Thyroid gland (tissue), 4 donors: ENCODE measurements at regions not wholly inside any gene's neighbourhood (a gene's known extent, or its start where the extent isn't known, plus 50 kb on each side); places are given as distances from the start of the nearest gene placed in this dataset.

ENCODE experiments used
- DNase-seq, 2 donors: peaks; one replicate each; pipeline ENCODE4 v3.0.0-alpha.2; 2019
- H3K27ac ChIP-seq, 3 donors: fragments of 200-600 bp; sonication (generic); 1 replicate in 2 of 3; 2 replicates in 1 of 3; pipeline ENCODE4 v1.5.1; 2016 to 2019; ENCODE audit warnings: mild to moderate bottlenecking in 1 of 3, moderate library complexity in 1 of 3
- H3K27me3 ChIP-seq: fragments of 200-600 bp; sonication (generic); one replicate; pipeline ENCODE4 v1.5.1; 2019
- H3K36me3 ChIP-seq, 2 donors: fragments of 200-600 bp; sonication (generic); one replicate each; pipeline ENCODE4 v1.5.1; 2016 to 2019
- H3K4me1 ChIP-seq, 2 donors: fragments of 200-600 bp; sonication (generic); one replicate each; pipeline ENCODE4 v1.5.1; 2017 to 2019
- H3K4me3 ChIP-seq, 3 donors: fragments of 200-600 bp; sonication (generic); replicated peaks in 1 of 3; 1 replicate in 2 of 3; 2 replicates in 1 of 3; pipeline ENCODE4 v1.5.1; 2016; ENCODE audit warnings: mild to moderate bottlenecking in 1 of 3
- H3K9me3 ChIP-seq: fragments of 200-600 bp; sonication (generic); one replicate; pipeline ENCODE4 v1.5.1; 2017
- CTCF ChIP-seq, 6 experiments: fragments of 200-600 bp in 3 of 6; fragments of 450-650 bp in 3 of 6; sonication (generic) in 3 of 6; IDR thresholded peaks; one replicate each; pipeline ENCODE4 v1.5.1; 2016 to 2019; ENCODE audit warnings: antibody characterized with exemption in 6 of 6, mild to moderate bottlenecking in 2 of 6, inconsistent platforms in 1 of 6, moderate library complexity in 1 of 6
- POLR2A ChIP-seq, 2 donors: fragments of 450-650 bp; IDR thresholded peaks; one replicate each; pipeline ENCODE4 v1.6.1; 2017; ENCODE audit warnings: antibody characterized with exemption in 2 of 2, mild to moderate bottlenecking in 2 of 2, moderate library complexity in 1 of 2
- WGBS, 2 donors: methylation state at CpG; one replicate each; pipeline ENCODE4 v1.1.5; 2017; 5-methylcytosine and 5-hydroxymethylcytosine counted together
- intact Hi-C: fragments of 100-400 bp; cut with DNase I; formaldehyde crosslinking; loops from one replicate; pipeline ENCODE4 v1.15.1; 2023

- Histone ChIP-seq H3K27ac (no peak overlapping the region), H3K27me3 (no peaks in the 10 kb centered on the region), H3K9me3 (no peaks in the 10 kb centered on the region), H3K4me3 (no peak overlapping the region), H3K36me3 (no peaks in the 10 kb centered on the region), H3K4me1 (no peaks in the 10 kb centered on the region)
- WGBS, 2 donors: 76 to 77% methylated on average over 6 of the region's 6 CpGs
- no peak for TF ChIP-seq CTCF (IDR thresholded peaks at IDR 0.05)
- TF ChIP-seq POLR2A (IDR thresholded peaks at IDR 0.05): no peak
- intact Hi-C loops: no loop called here
- no peak for DNase-seq
Observed at GRCh38 chr2:78568782-78569373, 456.6 kb upstream of the REG3G start.

DNA sequence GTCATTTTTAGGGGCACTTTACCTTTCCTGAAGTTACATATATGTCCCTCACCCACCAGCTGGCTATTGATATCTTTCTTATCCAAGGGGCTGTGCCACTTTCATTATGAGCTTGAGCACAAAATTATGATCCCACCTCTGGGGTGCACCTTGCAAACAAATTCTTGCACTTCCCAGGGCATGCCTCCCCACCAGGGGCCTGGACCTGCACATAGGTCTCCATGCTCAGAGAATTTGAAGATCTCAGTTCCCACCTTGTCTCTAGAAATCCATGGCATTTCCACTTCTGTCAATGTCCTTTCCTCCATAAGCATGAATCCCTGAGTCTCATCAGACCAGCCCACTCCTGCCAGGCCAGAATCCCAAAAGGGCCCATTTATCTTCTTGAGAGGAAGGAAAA is 449.1 kb upstream of the REG3G start:
- no peak for DNase-seq
- Histone ChIP-seq H3K4me1 (no peaks in the 10 kb centered on the region), H3K9me3 (no peaks in the 10 kb centered on the region), H3K4me3 (no peak overlapping the region), H3K27ac (no peak overlapping the region), H3K36me3 (no peaks in the 10 kb centered on the region), H3K27me3 (no peaks in the 10 kb centered on the region)
- no peak for TF ChIP-seq POLR2A (IDR thresholded peaks at IDR 0.05)
- intact Hi-C loops: no loop called here

- no peak for DNase-seq
- WGBS, 2 donors: 51% methylated on average over 3 of the region's 3 CpGs
- Histone ChIP-seq H3K27ac (no peak overlapping the region), H3K27me3 (no peaks in the 10 kb centered on the region), H3K4me1 (no peaks in the 10 kb centered on the region), H3K36me3 (no peaks in the 10 kb centered on the region), H3K4me3 (no peak overlapping the region), H3K9me3 (no peaks in the 10 kb centered on the region)
- TF ChIP-seq POLR2A (IDR thresholded peaks at IDR 0.05) (no peak), CTCF (IDR thresholded peaks at IDR 0.05) (no peak)
- intact Hi-C loops: no loop called here
Observed at GRCh38 chr2:78585871-78586270, 439.6 kb upstream of the REG3G start.

- Histone ChIP-seq H3K27me3 (no peaks in the 10 kb centered on the region), H3K4me3 (no peak overlapping the region), H3K9me3 (no peaks in the 10 kb centered on the region), H3K36me3 (no peaks in the 10 kb centered on the region), H3K4me1 (no peaks in the 10 kb centered on the region), H3K27ac (no peak overlapping the region)
- WGBS, 2 donors: 35 to 51% methylated on average over 1 of the region's 1 CpG
- TF ChIP-seq CTCF (IDR thresholded peaks at IDR 0.05) (no peak), POLR2A (IDR thresholded peaks at IDR 0.05) (no peak)
- intact Hi-C loops: no loop called here
- DNase-seq: no peak
Observed at GRCh38 chr2:78586316-78586715, 439.2 kb upstream of the REG3G start.

DNA sequence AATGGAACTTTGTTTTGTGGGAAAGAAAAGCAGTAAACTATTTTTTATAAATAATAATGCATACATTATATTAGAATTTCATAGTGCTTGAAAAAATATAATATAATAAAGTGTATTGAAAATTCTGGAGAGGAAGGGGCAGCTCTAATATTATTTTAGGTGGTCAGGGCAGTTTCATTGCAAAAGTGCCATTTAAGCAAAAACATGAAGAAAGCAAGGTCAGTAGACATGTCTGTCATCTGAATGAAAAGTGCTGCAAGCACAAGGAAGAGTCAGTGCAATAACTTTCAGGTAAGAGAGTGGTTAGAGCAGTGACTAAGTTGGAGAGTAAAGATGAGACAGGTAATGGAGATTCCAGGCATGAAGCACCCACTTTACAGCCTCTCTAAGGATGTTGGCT is 435.6 kb upstream of the REG3G start:
- H3K27me3 ChIP-seq: no peaks in the 10 kb centered on the region
- H3K4me1 ChIP-seq: no peaks in the 10 kb centered on the region
- H3K36me3 ChIP-seq: no peaks in the 10 kb centered on the region
- H3K9me3 ChIP-seq: no peaks in the 10 kb centered on the region
- intact Hi-C loops: no loop called here
- DNase-seq: no peak
- H3K4me3 ChIP-seq: no peak overlapping the region
- TF ChIP-seq POLR2A (IDR thresholded peaks at IDR 0.05) (no peak), CTCF (IDR thresholded peaks at IDR 0.05) (no peak)
- H3K27ac ChIP-seq: no peak overlapping the region

- TF ChIP-seq CTCF (IDR thresholded peaks at IDR 0.05) (no peak), POLR2A (IDR thresholded peaks at IDR 0.05) (no peak)
- 49 to 62% methylated on average over 3 of the region's 3 CpGs for WGBS, 2 donors
- intact Hi-C loops: no loop called here
- H3K9me3 ChIP-seq: no peaks in the 10 kb centered on the region
- H3K36me3 ChIP-seq: no peaks in the 10 kb centered on the region
- no peak for DNase-seq
- no peaks in the 10 kb centered on the region for H3K27me3 ChIP-seq
- no peak overlapping the region for H3K27ac ChIP-seq
- no peak overlapping the region for H3K4me3 ChIP-seq
- H3K4me1 ChIP-seq: no peaks in the 10 kb centered on the region
Observed at GRCh38 chr2:78592491-78592890, 433.0 kb upstream of the REG3G start.
